Mucosa of rectum (tissue), 2 donors: ENCODE measurements at regions not wholly inside any gene's neighbourhood (a gene's known extent, or its start where the extent isn't known, plus 50 kb on each side); places are given as distances from the start of the nearest gene placed in this dataset.

Source experiments
- H3K27ac ChIP-seq, 2 donors: one replicate each; pipeline ENCODE4 v1.7.0; 2013; ENCODE audit warnings: inconsistent platforms in 2 of 2, low read depth in 2 of 2, low read length in 2 of 2
- H3K27me3 ChIP-seq, 2 donors: one replicate each; pipeline ENCODE4 v1.7.0; 2013; ENCODE audit warnings: low read length in 2 of 2; ENCODE audit not compliant: control insufficient read depth in 2 of 2, insufficient read depth in 2 of 2
- H3K36me3 ChIP-seq, 2 donors: one replicate each; pipeline ENCODE4 v1.7.0; 2013; ENCODE audit warnings: low read length in 2 of 2; ENCODE audit not compliant: control insufficient read depth in 2 of 2, insufficient read depth in 2 of 2
- H3K4me1 ChIP-seq, 2 donors: one replicate each; pipeline ENCODE4 v1.7.0; 2013; ENCODE audit warnings: low read length in 2 of 2, mild to moderate bottlenecking in 1 of 2; ENCODE audit not compliant: control insufficient read depth in 2 of 2, insufficient read depth in 2 of 2
- H3K4me3 ChIP-seq, 2 donors: one replicate each; pipeline ENCODE4 v1.7.0; 2013; ENCODE audit warnings: low read length in 2 of 2
- H3K9ac ChIP-seq, 2 donors: one replicate each; pipeline ENCODE4 v1.7.0; 2013; ENCODE audit warnings: low read length in 2 of 2, low read depth in 1 of 2, mild to moderate bottlenecking in 1 of 2
- H3K9me3 ChIP-seq, 2 donors: one replicate each; pipeline ENCODE4 v1.7.0; 2013; ENCODE audit warnings: low read length in 2 of 2; ENCODE audit not compliant: control insufficient read depth in 2 of 2
- donor health status: healthy.
- donor health status: Normal muscosa, but diverticular disease.

DNA sequence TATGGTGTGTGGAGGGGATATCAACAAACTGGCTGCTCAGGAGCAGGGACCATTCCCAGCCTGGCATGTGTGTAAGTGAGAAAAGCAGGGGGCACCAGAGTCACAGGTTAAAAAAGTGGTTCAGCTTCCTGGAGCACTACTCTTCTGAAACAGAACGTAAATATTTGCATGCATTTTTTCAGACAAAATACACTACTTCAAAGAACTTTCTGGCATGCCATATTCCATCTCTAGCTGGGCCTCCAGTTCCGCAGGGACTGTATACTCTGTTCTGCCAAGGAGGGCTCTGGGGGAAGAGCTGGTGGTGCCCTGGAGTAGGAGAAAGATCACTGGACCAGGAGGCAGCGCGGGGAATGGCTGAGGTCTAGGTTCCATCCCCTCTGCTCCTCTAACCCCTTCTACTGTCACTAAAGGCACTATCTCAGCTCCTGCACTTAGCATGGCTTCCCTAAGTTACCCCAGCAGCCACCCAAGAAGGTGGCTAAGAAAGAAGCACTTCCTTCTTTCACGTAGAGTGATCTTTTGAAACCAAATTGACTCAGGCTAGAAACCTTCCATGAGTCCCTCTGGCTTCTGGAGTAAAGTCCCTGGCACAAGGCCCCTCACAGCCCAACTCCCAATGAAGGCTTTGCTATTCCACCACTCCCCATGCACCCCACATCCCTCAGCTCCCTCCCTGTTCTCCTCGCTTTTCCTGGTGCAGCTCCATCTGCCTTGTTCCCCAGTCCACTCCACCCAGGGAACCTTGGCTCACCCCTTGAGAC lies 57.6 kb upstream of the CABLES1 start:
- peak overlapping the region in 1 of 2 donors; percentile 9 for H3K27ac ChIP-seq

DNA sequence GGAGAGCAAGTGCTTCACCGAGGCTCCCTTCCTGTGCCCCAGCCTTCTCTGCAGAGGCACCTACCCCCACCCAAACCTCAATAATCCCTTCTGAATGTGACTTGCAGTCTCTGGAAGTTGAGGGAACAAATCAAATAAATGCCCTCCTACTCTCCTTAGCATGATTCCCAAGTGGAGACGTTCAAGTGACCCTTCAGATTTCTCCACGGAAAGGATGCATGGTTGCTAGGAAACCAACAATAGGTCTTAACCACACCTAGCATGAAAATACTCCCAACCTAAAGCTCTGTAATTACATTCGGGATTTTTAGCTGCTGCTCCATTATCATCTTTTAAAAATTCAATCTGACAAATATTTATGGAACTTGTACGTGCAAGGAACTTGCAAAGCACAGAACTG lies 50.2 kb upstream of the CABLES1 start:
- no peaks in the 10 kb centered on the region for H3K9me3 ChIP-seq
- no peak overlapping the region for H3K9ac ChIP-seq
- H3K36me3 ChIP-seq: no peaks in the 10 kb centered on the region
- no peak overlapping the region for H3K4me3 ChIP-seq
- H3K4me1 ChIP-seq: no peaks in the 10 kb centered on the region
- no peak overlapping the region for H3K27ac ChIP-seq
- no peaks in the 10 kb centered on the region for H3K27me3 ChIP-seq

More for the DNA sequence above, 57.6 kb upstream of the CABLES1 start:
- H3K4me1 ChIP-seq: peaks cover 5 to 6% of the 10 kb centered on the region in 2 donors
- H3K36me3 ChIP-seq: no peaks in the 10 kb centered on the region
- H3K9me3 ChIP-seq: no peaks in the 10 kb centered on the region
- H3K9ac ChIP-seq: no peak overlapping the region
- H3K4me3 ChIP-seq: no peak overlapping the region
- no peaks in the 10 kb centered on the region for H3K27me3 ChIP-seq
